A204.1 (cell line): ENCODE measurements at regions not wholly inside any gene's neighbourhood (a gene's known extent, or its start where the extent isn't known, plus 50 kb on each side); places are given as distances from the start of the nearest gene placed in this dataset.

Source experiments
- FAIRE-seq: peaks from 2 replicates; lab custom pipeline; 2012; peaks lifted over from hg19 to GRCh38; lab: Jason Lieb, UNC

GRCh38 chr1:61520401-61520800 lies 204.5 kb downstream of the TM2D1 start:
- FAIRE-seq: no peak

GRCh38 chr1:61519631-61520030 lies 205.3 kb downstream of the TM2D1 start:
- FAIRE-seq: no peak

- FAIRE-seq: no peak
Observed at GRCh38 chr1:61518670-61519400, 206.1 kb downstream of the TM2D1 start.

- FAIRE-seq: no peak
Observed at GRCh38 chr1:61517345-61517744, 207.6 kb downstream of the TM2D1 start.

- no peak for FAIRE-seq
Observed at GRCh38 chr1:61515096-61515495, 209.8 kb downstream of the TM2D1 start.
